ENCODE measurements at regions not wholly inside any gene's neighbourhood (a gene's known extent, or its start where the extent isn't known, plus 50 kb on each side); places are given as distances from the start of the nearest gene placed in this dataset.

DNA sequence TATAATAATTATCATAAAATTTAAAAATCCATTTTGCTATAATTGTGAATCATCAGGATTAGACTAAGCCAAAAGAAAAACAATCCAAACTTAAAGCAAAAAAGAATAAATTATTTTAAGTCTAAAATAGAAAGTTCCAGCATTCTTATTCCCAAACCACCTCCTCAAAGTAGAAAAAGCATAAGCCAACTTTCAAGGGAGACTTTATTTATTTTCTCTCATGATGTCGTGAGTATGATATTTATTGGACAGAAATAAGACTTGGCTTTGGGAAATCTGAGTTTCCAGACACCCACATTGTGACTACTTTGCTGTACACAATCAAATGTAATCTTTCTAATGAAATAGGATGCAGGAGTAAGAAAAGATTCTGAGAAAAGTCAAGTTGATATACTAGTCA is 372.1 kb downstream of the MTRR start:
- no peak for DNase-seq (ENCODE audit: low spot score)
- H3K4me3 ChIP-seq: no peak overlapping the region
- TF ChIP-seq CTCF (IDR thresholded peaks at IDR 0.05): no peak
- no peaks in the 10 kb centered on the region for H3K27me3 ChIP-seq
- no peaks in the 10 kb centered on the region for H3K4me1 ChIP-seq
- H3K27ac ChIP-seq: no peak overlapping the region
- no peaks in the 10 kb centered on the region for H3K36me3 ChIP-seq
- no peaks in the 10 kb centered on the region for H3K9me3 ChIP-seq

GRCh38 chr5:8241558-8241957 is 372.6 kb downstream of the MTRR start:
- no peak for DNase-seq (ENCODE audit: low spot score)
- no peak overlapping the region for H3K4me3 ChIP-seq
- H3K27me3 ChIP-seq: no peaks in the 10 kb centered on the region
- H3K9me3 ChIP-seq: no peaks in the 10 kb centered on the region
- no peaks in the 10 kb centered on the region for H3K4me1 ChIP-seq
- no peaks in the 10 kb centered on the region for H3K36me3 ChIP-seq
- H3K27ac ChIP-seq: no peak overlapping the region
- no peak for TF ChIP-seq CTCF (IDR thresholded peaks at IDR 0.05)

GRCh38 chr5:8247049-8247899 is 378.3 kb downstream of the MTRR start:
- no peak for DNase-seq (ENCODE audit: low spot score)
- Histone ChIP-seq H3K4me1 (no peaks in the 10 kb centered on the region), H3K27me3 (no peaks in the 10 kb centered on the region), H3K36me3 (no peaks in the 10 kb centered on the region), H3K27ac (no peak overlapping the region), H3K9me3 (no peaks in the 10 kb centered on the region), H3K4me3 (no peak overlapping the region)
- no peak for TF ChIP-seq CTCF (IDR thresholded peaks at IDR 0.05)

- Histone ChIP-seq H3K27ac (no peak overlapping the region), H3K4me3 (no peak overlapping the region), H3K9me3 (no peaks in the 10 kb centered on the region), H3K27me3 (no peaks in the 10 kb centered on the region), H3K36me3 (no peaks in the 10 kb centered on the region), H3K4me1 (no peaks in the 10 kb centered on the region)
- DNase-seq (ENCODE audit: low spot score): no peak
- TF ChIP-seq CTCF (IDR thresholded peaks at IDR 0.05): no peak
Observed at GRCh38 chr5:8253376-8253775, 384.4 kb downstream of the MTRR start.

DNA sequence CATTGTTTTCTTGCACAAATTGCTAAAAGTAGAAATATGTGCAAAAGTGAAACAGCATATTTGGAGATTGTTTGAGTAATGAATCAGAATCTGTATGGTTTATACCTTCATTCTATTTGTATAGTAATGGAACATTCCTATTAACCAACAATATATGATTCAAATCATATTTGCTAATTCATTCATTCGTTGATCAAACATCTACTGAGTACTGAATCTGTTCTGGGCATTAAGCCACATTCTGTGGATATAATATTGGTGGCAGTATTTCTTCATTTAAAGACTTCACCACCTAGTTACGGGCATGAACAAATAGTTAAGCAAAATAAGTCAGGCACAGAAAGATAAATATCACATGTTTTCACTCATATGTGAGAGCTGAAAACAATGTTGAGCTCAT is 385.7 kb downstream of the MTRR start:
- Histone ChIP-seq H3K27ac (no peak overlapping the region), H3K4me1 (no peaks in the 10 kb centered on the region), H3K27me3 (no peaks in the 10 kb centered on the region), H3K9me3 (no peaks in the 10 kb centered on the region), H3K36me3 (no peaks in the 10 kb centered on the region), H3K4me3 (no peak overlapping the region)
- TF ChIP-seq CTCF (IDR thresholded peaks at IDR 0.05): no peak
- no peak for DNase-seq (ENCODE audit: low spot score)

DNA sequence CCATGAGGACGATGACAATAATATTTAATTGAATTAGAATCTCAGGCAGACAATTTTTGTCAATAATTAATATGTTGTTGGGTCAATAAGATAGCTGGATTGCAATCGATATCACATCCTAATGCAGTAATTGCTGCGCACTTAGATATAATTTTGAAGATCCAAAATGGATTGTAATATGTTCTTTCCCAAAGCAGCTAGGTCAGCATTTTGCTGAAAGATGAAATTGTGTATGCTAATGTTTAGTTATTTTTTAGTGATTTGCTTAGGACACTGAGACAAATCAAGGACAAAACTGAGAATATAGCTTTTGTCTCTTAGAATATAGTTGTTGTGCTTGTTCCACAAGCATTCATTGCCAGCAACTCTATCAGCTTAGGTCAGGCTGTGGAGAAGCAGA is 389.9 kb downstream of the MTRR start:
- Histone ChIP-seq H3K27me3 (no peaks in the 10 kb centered on the region), H3K4me1 (no peaks in the 10 kb centered on the region), H3K27ac (no peak overlapping the region), H3K36me3 (no peaks in the 10 kb centered on the region), H3K4me3 (no peak overlapping the region), H3K9me3 (no peaks in the 10 kb centered on the region)
- DNase-seq (ENCODE audit: low spot score): no peak
- no peak for TF ChIP-seq CTCF (IDR thresholded peaks at IDR 0.05)
